Progenitor cell of endocrine pancreas (in vitro differentiated cells): ENCODE measurements at regions not wholly inside any gene's neighbourhood (a gene's known extent, or its start where the extent isn't known, plus 50 kb on each side); places are given as distances from the start of the nearest gene placed in this dataset.

ENCODE experiments used
- DNase-seq: peaks from one replicate; pipeline ENCODE4 v3.0.0; 2021; ENCODE audit warnings: low spot score; ENCODE audit not compliant: unreplicated experiment
- H3K27ac Mint-ChIP-seq: 2 replicates; pipeline ENCODE4 v1.8.0; 2021; ENCODE audit warnings: mild to moderate bottlenecking, moderate library complexity, mixed read lengths
- H3K27me3 Mint-ChIP-seq: 2 replicates; pipeline ENCODE4 v1.8.0; 2021; ENCODE audit warnings: mixed read lengths
- H3K36me3 Mint-ChIP-seq: 2 replicates; pipeline ENCODE4 v1.8.0; 2022; ENCODE audit warnings: mixed read lengths; ENCODE audit not compliant: insufficient read depth
- H3K4me1 Mint-ChIP-seq: 2 replicates; pipeline ENCODE4 v1.8.0; 2021; ENCODE audit warnings: low read depth, mixed read lengths
- H3K4me3 Mint-ChIP-seq: 2 replicates; pipeline ENCODE4 v1.8.0; 2021; ENCODE audit warnings: low read depth, mild to moderate bottlenecking, moderate library complexity, mixed read lengths
- H3K9me3 Mint-ChIP-seq: 2 replicates; pipeline ENCODE4 v1.8.0; 2021; ENCODE audit warnings: low read depth, mixed read lengths
- TF ChIP-seq, protein P1 (sequence below): fragments of 200-600 bp; sonication (generic); IDR thresholded peaks from one replicate; pipeline ENCODE4 v1.5.0; 2021; ENCODE audit warnings: antibody characterized with exemption, mild to moderate bottlenecking; ENCODE audit not compliant: unreplicated experiment

DNA sequence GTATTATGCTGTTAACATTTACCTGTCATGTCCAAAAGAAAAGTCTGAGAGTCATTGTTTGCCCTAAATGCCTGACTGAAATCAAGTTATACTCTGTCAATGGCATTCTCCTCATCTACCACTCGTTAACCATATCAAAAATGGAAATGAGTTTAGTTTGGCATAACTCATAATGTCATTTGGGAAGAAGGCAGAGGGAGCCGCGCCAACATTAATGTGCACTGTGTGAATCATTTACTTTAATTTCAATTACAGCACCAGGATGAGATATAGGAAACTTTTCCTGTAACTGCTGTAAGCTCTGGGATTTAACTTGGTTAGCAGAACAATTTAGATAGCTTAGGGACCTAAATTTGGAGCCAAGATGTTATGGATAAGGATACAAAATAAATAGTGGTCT, 871.2 kb upstream of the POU3F3 start:
- Mint-ChIP-seq H3K27ac (no peak overlapping the region), H3K36me3 (no peaks in the 10 kb centered on the region), H3K9me3 (no peaks in the 10 kb centered on the region), H3K4me1 (peaks cover 4% of the 10 kb centered on the region), H3K27me3 (no peaks in the 10 kb centered on the region), H3K4me3 (no peak overlapping the region)
- DNase-seq: no peak
- TF ChIP-seq, protein P1, sequence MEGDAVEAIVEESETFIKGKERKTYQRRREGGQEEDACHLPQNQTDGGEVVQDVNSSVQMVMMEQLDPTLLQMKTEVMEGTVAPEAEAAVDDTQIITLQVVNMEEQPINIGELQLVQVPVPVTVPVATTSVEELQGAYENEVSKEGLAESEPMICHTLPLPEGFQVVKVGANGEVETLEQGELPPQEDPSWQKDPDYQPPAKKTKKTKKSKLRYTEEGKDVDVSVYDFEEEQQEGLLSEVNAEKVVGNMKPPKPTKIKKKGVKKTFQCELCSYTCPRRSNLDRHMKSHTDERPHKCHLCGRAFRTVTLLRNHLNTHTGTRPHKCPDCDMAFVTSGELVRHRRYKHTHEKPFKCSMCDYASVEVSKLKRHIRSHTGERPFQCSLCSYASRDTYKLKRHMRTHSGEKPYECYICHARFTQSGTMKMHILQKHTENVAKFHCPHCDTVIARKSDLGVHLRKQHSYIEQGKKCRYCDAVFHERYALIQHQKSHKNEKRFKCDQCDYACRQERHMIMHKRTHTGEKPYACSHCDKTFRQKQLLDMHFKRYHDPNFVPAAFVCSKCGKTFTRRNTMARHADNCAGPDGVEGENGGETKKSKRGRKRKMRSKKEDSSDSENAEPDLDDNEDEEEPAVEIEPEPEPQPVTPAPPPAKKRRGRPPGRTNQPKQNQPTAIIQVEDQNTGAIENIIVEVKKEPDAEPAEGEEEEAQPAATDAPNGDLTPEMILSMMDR: no peak

DNA sequence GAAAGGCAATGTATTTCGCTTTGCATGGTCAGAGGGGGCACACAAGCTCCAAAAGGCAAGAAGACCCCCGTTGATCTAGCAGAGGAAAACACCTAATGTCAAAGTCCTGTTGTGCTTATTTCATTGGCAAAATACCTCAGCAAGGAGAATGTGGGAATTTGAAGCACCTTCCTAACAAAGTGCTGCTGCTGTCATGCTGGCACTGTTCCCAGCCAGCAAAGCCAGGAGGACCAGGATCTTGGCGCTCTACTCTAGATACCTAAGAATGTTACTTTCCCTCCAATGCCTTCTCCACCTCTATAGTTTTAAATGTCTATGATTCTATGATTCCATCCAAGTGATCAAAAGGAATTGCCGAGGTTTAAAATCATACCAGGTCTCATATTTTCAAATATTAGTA, 867.9 kb upstream of the POU3F3 start:
- no peak overlapping the region for H3K27ac Mint-ChIP-seq
- H3K4me3 Mint-ChIP-seq: no peak overlapping the region
- H3K4me1 Mint-ChIP-seq: peaks cover 4% of the 10 kb centered on the region
- no peak for DNase-seq
- no peaks in the 10 kb centered on the region for H3K36me3 Mint-ChIP-seq
- TF ChIP-seq, protein P1: no peak
- H3K27me3 Mint-ChIP-seq: no peaks in the 10 kb centered on the region
- no peaks in the 10 kb centered on the region for H3K9me3 Mint-ChIP-seq

DNA sequence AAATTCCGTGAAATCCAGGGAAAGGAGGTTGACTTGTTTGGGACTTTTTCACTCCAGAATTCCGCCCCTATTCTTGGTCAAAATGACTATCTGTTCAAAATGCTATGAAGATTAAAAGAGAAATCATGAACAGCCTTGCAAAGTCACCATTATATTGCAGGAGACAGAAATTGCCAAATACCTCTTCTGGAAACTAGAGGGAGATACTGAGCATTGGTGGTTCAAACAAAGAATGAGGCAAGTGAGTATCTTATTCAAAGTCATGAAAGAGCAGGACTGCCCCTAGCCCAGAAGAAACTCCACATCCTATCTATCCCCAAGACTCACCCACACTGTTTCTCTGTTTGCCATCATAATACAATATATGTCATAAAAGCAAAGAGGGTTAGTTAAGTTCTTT, 862.3 kb upstream of the POU3F3 start:
- peaks cover 6% of the 10 kb centered on the region for H3K27me3 Mint-ChIP-seq
- TF ChIP-seq, protein P1: peak; percentile 39
- H3K36me3 Mint-ChIP-seq: no peaks in the 10 kb centered on the region
- H3K4me3 Mint-ChIP-seq: no peak overlapping the region
- H3K27ac Mint-ChIP-seq: no peak overlapping the region
- no peaks in the 10 kb centered on the region for H3K4me1 Mint-ChIP-seq
- no peaks in the 10 kb centered on the region for H3K9me3 Mint-ChIP-seq
- no peak for DNase-seq

DNA sequence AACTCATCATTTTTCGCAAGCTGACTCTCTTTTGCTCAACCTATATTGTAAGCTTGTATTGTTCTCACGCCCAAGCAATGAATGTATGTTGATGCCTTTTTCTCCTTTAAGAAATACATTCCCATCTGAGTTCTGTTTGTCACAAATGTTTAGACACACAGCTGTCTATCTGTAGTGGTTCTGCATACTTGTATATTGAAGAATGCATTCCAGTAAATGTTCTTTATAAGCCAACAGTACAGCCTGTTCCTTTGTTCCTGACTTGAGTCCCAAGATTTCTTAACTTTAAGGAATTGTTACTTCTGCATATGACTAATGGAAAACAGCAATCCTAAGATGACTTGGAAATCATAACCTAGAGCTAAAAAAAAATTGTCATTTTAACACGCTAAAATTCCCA, 849.1 kb upstream of the POU3F3 start:
- no peak overlapping the region for H3K4me3 Mint-ChIP-seq
- DNase-seq: no peak
- no peaks in the 10 kb centered on the region for H3K36me3 Mint-ChIP-seq
- no peaks in the 10 kb centered on the region for H3K4me1 Mint-ChIP-seq
- no peak overlapping the region for H3K27ac Mint-ChIP-seq
- TF ChIP-seq, protein P1: no peak
- peaks cover 2% of the 10 kb centered on the region for H3K27me3 Mint-ChIP-seq
- no peaks in the 10 kb centered on the region for H3K9me3 Mint-ChIP-seq

DNA sequence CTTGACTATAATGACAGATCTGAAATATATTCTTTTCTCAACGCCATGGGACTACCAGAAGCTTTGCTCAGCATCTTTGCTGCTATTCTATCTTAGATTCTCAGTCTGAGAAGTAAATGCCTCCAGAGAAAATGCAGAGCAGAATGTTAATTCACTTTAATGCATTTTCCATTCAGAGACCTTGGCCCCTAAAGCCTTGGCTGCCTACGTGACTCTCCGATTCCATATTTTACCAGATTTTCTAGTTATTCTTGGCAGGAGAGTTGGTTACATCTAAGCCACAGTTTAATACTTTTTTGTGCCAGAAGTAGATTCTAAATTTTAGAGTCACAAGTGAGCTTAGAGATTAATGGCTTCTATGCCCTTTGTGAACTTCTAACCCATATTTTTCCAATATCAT, 837.1 kb upstream of the POU3F3 start:
- H3K27me3 Mint-ChIP-seq: no peaks in the 10 kb centered on the region
- DNase-seq: no peak
- no peaks in the 10 kb centered on the region for H3K4me1 Mint-ChIP-seq
- no peak overlapping the region for H3K4me3 Mint-ChIP-seq
- TF ChIP-seq, protein P1: no peak
- H3K27ac Mint-ChIP-seq: no peak overlapping the region
- H3K36me3 Mint-ChIP-seq: no peaks in the 10 kb centered on the region
- H3K9me3 Mint-ChIP-seq: peaks cover 16% of the 10 kb centered on the region
